Activated CD4-positive, alpha-beta T cell treated with anti-CD3 and anti-CD28 coated beads, Interleukin-2, Interleukin-4, amounts not matched to agents 100 ng/mL and 50 ng/mL, durations not matched to agents 16 hours and 8 hours (primary cell): ENCODE measurements at regions not wholly inside any gene's neighbourhood (a gene's known extent, or its start where the extent isn't known, plus 50 kb on each side); places are given as distances from the start of the nearest gene placed in this dataset.
"Not testable (repeated sequence)": the region's sequence is repeated elsewhere in the genome, so short reads cannot be mapped to it uniquely, and the experiment has no call there.

Experiments used
- DNase-seq: peaks from one replicate; pipeline ENCODE4 v3.0.0-alpha.2; 2020; ENCODE audit warnings: low spot score

DNA sequence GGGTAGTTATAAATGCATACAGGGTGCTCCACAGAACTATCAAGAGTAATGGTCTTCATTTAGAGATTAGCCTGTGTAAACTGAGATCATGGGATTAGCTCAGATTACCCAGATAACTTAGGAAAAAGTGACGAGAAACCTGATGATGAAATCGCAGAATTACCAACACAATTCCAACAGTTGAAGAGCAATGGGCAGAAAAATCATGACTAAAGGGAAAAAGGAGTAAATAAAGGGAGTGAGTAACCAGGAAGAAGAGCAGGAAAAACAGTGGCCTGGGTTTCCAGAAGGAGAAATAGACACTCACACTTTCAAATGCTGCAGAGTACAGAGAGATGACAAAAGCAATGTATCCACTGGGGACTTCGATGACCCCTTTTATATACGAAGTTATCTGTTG is 817.3 kb downstream of the TRIML1 start:
- DNase-seq = no peak

DNA sequence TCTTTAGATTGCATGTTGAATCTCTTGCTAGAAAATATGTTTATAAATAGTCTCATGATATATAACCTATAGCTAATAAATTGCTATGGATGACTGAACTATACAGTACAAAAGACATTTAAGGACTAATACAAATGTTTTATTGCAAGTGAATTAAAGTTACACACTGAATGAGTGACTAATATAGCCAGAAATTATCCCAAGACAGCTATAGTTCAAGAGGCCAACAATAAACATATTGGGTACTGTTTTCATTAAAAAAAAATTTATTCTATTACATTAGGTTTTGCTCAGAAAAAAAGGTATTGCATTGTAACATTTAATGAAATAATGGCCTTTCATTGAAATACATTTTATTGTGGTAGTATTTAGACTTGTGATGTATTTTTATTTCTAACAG is 819.1 kb downstream of the TRIML1 start:
- no peak for DNase-seq

DNA sequence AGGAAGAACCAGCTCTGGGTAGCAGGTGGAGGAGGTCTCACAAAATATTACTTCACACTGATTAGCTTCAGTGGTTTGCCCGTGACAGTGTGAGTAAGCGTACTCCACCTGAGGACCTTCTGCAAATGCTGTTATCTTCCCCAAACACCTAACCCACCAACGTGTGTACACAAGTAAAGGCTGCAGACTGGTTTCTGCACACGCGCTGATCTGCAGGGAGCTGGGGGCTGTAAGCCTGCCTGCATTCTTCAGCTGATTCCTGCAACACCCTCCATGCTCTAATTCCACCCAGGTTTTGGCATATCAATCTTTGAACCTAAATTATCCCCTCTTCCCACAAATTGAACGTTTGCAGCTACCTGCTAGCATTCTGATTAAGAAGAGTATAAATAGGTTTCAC is 820.2 kb downstream of the TRIML1 start:
- DNase-seq = no peak

DNA sequence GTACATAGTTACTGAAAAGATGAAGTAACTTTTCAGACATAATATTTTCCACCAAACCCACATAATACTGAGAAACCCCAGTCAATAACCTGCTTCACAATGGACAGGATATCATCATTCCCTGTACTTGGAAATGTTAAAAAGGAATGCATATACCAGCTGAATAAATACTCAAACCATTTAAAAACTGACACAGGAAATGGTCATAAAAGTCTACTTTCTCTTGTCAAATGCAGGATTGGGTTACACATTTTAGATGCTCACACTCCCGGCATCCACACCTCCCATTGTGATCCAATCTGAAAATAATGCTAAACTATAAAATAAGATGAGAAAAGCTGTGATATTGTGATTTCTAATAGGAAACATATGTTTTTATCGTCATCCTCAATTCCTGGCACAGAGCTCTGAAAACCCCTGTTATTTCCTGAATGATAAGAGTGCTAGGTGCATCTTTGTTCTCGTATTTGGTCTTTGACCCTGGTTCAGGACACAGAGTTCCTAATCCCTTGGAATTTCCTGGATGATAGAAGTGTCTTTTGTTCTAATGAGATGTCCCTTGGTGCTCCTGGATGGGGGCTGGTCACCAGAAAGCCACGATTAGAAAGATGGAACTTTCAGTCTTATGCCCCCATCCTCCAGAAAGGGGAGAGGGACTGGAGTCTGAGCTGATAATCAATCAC is 821.3 kb downstream of the TRIML1 start:
- no peak for DNase-seq

DNA sequence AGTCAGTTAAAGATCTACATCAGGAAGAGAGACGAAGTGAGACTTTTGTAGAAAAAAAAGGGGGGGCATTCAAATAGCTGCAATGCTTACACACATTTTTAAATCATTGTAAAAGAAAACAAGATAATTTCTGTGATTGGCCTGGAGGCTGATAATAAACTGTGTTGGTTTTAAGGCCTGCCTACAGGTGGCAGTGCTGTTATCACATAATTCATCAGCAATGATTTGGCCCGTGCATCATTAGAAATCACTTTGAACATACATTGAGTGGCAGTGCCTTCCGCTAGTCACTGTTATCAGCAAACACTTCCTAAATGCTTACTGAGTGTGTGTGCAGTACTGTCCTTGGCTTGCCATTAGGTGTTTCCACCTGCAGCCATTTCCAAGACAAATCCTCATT is 831.9 kb downstream of the TRIML1 start:
- no peak for DNase-seq

DNA sequence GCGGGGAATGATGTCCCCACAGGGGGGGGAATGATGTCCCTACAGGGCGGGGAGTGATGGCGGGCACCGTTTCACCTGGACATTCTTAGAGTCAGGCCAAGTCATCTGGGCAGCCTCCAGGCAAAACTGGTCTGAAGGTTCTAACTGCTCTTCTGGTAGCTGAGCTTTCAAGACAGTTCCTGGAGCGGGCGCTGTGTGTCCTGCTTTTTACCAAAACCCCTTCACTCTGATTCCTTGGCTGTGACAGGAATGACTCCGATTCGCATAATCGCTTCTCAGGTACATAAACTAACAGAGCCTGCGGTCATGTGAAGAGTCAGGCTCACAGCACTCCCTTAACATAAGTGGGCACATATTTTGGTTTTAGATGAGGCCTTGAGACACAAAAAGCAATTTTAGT is 836.0 kb downstream of the TRIML1 start:
- DNase-seq = no peak

DNA sequence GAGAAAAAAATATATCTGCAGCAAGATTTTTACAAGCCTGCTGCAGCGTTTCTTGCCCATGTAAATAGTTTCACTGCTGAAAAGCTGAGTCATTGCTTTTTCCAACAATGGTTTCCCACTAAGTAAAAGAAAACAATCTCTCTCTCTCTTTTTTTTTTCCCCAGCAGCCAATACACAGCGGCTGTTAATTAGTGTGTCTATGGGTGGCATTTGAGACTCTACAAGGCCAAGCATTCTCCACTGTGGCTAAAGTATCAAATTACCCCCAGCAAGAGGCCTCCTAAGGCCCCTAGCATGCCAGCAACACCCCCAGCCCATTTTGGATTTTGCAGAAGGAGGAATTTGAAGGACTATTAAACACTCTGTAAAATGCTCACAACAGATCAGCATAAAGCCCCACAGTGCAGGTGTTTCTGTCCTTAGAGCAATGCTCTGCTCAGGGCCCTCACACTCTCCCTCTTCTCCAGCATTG is 837.4 kb downstream of the TRIML1 start:
- DNase-seq = no peak

DNA sequence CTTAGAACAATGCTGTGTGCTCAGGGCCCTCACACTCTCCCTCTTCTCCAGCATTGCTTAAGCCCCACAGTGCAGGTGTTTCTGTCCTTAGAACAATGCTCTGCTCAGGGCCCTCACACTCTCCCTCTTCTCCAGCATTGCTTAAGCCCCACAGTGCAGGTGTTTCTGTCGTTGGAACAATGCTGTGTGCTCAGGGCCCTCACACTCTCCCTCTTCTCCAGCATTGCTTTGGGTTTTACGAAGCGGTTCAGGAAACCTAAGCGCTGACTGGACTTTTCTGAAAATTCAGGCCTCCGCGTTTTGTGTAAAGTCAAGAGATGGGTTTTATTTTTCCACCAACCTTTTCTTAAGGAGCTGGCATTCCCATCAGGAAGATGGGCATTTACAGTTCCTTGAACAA is 838.0 kb downstream of the TRIML1 start:
- DNase-seq = not testable (repeated sequence)

DNA sequence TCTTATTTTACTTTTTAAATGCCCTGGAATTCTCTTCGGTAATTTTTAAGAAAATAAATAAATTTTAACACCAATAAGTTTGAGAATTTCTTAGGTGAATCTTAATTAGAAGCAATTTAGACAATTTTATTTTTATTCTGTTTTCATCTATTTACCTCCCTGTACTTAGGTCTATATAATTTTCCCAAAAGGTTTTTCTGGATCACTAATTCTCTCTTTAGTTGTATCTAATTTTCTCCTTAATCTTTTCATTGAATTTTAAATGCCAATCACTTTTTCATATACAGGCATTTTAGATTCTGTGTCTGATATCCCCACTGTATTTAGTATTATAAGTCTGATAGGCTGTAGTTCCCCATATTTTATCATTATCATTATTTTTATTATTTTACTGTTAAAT is 845.3 kb downstream of the TRIML1 start:
- no peak for DNase-seq

DNA sequence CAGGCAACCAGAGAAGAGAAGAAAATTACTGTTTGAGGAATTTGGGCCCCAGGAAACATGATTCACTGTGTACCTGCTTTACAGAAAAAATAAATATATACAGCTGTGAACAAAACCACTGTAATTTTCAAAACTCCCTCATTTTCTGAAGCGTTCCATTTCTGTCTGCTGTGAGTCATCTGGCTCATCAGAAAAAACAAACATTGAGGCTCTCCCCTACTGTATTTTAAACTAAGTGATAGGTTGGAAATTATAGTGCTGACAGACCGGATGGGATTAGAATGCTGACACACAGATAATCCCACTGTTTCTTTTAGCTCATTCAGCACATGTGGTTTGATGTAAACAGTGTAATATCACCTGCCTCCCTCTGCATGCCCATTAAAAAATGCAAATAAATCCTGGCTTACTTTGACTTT is 847.0 kb downstream of the TRIML1 start:
- no peak for DNase-seq

DNA sequence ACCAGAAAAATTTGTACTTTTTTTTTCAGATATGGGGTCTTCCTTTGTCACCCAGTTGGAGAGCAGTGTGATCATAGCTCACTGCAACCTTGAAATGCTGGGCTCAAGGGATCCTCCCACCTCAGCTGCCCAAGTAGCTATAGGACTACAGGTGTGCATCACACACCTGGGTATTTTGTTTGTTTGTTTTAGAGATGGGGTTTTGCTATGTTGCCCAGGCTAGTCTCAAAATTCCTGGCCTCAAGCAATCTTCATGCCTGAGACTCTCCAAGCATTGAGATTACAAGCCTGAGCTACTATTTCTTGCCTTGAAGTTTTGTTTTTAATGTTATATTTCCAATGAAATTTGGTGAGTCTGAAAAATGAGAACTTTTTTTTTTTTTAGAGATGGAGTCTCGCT is 847.8 kb downstream of the TRIML1 start:
- DNase-seq = no peak

DNA sequence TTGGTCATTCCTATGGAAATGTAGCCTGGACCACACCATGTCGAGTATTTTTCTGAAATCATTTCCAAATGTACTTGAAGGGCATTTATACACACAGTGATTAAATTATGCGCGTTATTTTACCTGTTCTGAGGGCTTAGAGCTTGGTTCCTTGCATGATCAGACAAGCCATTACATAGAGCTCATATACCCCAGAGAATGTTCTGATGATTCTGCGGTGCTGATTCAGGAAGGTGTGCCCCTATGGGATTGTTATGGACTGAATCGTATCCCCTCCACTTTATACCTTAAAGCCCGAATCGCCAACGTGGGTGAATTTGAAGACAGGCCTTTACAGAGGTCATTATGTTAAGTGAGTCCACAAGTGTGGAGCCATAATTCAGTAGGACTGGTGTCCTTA is 848.9 kb downstream of the TRIML1 start:
- DNase-seq = no peak

DNA sequence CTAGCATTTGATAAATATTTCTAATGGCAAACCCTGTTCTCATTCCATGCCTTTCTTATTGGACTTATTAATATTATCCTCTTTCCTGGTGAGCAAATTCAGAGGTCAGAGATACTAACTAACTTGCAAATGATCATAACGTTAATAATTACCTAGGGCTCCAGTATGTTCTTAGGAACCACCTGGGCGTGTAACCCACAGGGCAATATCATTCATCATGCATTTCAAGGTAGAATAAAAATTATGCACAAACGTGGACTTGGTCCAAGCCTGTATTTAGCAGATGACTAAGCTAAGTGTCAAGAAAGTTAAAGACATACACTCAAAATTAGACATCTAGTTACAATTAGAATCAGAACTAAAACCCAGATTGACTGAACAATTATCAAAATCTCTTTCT is 850.1 kb downstream of the TRIML1 start:
- DNase-seq = no peak

DNA sequence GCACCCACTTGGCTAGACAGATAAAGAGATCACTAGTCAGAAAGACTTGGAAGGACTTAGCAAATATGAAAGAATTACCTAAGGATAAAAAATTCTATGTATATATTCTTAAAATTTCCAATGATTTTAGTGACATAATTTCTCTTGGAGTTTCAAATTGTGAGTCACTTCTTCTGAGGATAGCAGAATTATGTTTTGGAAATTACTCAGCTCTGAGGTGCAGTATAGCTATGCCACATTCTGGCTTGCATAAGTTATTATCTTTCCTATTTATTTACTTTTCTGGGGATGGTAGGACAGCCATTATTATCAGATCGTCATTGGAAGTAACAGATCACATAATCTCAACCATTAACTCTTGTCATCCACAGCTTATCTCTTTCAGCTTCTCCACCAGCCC is 853.5 kb downstream of the TRIML1 start:
- DNase-seq = no peak

DNA sequence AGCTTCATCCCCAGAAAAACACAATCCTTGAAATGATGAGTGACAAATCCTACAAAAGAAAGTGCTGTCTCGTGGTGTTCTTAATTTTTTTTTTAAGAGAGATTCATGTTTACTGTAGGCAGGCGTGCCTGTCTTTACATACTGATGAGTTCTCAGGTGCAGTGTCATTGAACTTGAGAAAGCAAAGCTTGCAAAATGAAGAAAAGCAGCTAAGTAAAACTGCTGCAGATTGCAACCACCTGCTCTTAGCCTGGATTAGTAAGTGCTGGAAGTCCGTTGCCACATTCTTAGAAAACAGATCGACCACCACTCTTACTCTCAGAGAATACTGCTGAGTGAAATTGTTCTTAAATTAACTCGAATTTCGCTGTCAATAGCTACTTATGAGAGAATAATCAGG is 854.6 kb downstream of the TRIML1 start:
- no peak for DNase-seq

DNA sequence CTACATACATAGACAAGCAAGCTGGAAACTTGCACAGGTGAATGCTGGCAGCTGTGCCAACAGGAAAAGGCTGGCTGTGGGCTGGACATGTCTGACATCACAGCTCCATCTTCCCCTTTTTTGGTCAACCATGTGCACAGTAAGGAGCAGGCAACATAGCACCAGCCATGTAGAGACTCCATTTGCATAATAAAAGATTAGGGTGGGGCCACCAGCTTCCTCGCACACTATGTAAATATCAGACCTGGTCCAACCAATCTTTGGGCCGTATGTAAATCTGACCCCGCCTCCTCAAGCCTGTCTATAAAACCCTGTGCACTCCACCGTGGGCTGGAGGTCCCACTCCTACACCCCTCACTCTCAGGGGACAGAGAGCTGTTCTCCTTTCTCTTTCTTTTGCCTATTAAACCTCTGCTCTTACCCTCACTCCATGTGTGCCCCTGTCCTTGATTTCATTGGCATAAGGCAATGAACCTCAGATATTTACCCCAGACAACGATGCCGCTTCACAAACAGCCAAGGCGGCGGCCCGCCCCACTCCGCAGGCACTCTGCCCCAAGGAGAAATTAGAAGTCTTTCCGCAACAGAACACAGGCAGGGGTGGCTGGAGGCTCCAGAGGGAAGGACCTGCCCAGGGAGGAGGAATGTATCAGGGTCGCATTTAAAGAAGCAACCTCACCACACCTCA is 862.2 kb downstream of the TRIML1 start:
- no peak for DNase-seq

DNA sequence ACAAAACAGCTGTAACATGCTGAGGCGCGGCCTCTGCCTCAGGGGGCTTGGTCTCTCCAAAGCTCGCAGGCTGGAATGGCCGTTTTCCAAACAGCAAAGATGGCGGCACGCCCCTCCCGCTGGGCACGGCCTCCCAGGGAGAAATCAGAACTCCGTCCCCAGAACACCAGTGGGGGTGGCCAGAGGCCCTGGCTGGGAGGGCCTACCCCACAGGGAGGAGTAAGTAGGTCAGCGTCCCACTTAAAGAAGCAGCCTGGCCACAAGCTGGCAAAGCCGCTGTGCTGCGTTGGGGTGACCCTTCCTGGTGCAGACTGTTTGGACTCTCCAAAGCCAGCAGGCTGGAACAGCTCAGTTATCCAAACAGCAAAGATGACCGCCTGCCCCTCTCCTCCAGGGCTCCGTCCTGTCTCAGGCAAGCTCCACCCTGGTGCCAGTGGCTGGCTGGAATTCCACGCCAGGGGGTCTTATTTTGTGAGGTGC is 862.8 kb downstream of the TRIML1 start:
- DNase-seq = no peak

DNA sequence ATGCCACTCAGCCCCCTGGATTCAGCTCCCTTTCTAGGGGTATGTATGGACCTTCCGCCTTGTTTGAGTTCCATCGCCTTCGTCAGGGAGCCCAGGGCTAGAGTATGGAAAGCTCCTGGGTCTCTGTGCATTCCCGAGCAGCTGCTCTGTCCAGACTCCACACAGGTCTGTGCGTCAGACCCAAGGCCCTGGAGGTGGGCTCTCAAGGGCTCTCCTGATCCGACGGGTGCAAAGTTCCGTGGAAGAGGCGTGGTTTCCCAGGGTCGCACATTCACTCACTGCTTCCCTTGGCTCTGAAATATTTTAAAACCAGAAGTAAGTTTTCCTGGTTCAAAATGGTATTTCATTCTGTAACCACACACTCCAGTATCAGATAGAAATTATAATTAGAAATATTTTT is 863.2 kb downstream of the TRIML1 start:
- no peak for DNase-seq

DNA sequence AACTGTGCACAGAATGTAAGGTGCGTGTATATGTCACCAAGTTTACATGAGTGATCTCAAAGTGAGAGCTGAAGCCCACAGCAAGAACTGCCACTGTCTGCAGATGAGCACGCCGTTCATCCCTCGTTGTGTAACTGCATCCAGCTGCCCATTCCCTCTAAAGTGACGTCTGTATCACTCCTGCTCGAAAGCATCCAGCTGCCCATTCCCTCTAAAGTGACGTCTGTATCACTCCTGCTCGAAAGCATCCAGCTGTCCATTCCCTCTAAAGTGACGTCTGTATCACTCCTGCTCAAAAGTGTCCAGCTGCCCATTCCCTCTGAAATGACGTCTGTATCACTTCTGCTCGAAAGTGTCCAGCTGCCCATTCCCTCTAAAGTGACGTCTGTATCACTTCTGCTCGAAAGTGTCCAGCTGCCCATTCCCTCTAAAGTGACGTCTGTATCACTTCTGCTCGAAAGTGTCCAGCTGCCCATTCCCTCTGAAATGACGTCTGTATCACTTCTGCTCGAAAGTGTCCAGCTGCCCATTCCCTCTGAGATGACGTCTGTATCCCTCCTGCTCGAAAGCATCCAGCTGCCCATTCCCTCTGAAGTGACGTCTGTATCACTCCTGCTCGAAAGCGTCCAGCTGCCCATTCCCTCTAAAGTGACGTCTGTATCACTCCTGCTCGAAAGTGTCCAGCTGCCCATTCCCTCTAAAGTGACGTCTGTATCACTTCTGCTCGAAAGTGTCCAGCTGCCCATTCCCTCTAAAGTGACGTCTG is 871.4 kb downstream of the TRIML1 start:
- DNase-seq = not testable (repeated sequence)

DNA sequence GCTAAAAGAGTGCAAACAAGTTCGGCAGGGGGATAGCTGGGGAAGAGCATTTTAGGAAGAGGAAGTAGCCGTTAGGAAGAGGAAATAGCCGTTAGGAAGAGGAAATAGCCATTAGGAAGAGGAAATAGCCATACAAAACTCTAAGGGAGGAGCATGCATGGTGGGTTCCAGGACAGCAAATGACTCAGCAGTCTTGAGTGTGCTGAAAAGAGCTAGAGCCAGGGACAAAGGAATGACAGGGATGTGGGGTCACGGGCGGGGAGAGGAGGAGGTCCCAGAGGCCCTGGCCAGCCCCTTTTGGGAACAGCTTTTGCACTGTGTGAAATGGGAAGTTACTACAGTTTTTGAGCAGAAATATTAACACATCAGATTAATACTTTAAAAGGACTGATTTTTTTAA is 882.6 kb downstream of the TRIML1 start:
- no peak for DNase-seq

DNA sequence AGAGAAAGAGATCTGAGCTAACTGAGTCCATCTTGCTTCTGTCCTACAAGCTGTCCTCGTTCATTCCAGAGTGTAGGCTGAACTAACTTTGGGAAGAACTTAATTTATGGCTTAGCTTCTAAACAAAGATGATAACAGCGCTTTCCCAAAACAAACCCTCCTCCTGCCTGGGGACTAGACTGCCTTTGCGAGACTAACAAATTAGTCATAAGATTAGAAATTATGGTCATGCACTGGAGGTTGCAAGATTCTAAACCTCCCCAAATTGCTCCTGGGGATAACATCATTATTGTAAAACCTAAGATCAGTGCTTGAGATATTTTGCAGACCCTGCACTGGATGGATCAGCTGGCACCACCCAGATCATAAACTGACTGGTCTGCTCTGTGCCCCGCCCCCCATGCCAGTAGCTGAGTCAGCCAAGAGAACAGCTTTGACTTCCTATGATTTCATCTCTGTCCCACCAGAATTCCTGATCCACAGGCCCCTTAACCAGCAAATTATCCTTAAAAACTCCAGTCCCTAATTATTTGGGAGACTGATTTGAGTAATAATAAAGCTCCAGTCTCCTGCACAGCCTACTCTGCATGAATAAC is 883.3 kb downstream of the TRIML1 start:
- no peak for DNase-seq

DNA sequence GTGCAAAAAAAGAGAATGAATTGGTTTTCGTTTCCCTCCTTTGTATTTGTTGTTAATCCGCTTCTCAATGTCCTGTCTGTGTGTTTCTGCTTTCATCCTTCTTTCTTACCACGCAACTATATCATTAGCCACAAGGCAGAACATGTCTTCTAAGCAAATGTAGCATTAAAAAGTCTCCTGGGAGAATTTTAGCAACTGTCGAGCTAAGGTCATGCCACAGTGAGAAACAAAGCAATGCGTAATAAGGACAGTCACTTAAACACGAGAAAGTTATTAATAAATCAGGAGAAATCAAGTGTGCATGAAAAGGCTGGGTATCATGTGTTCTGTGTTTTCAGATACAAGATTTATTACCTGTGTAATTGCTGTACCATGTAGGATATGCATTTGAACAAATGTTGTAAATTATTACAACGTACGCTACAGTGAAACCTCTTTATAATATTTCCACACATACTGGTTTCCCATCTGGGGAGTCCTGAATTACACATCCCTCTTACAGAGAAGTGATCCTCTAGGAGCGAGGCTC is 890.8 kb downstream of the TRIML1 start:
- no peak for DNase-seq
